Endothelial cell of umbilical vein (primary cell): ENCODE measurements at regions not wholly inside any gene's neighbourhood (a gene's known extent, or its start where the extent isn't known, plus 50 kb on each side); places are given as distances from the start of the nearest gene placed in this dataset.

Source experiments
- BruUV-seq: library from RNA; stranded (reverse); fragments of 400-500 nt; replicated peaks from 2 replicates; lab custom pipeline; 2021; lab: Mats Ljungman, UMichigan
- CTCF ChIA-PET: fragments of 300-600, 350-600 bp; sonication (Branson Sonifier 250); formaldehyde crosslinking; loops from one replicate; lab custom pipeline; 2021; ENCODE audit warnings: antibody characterized with exemption, inconsistent platforms; lab: Charles Lee
- POLR2A ChIA-PET: fragments of 300-600, 350-600 bp; sonication (Branson Sonifier 250); formaldehyde crosslinking; loops from one replicate; lab custom pipeline; 2021; ENCODE audit warnings: antibody characterized with exemption, inconsistent platforms; lab: Charles Lee
- DNase-seq: peaks from one replicate; pipeline ENCODE4 v3.0.0-alpha.2; 2011; ENCODE audit warnings: low read depth, low spot score
- FAIRE-seq: peaks from 2 replicates; lab custom pipeline; 2011; peaks lifted over from hg19 to GRCh38; lab: Jason Lieb, UNC
- H2AFZ ChIP-seq: 2 replicates; pipeline ENCODE4 v1.6.0; 2012; ENCODE audit warnings: low read depth, low read length, control low read depth, inconsistent platforms
- H3K27ac ChIP-seq: 2 replicates; pipeline ENCODE4 v1.5.1; 2011; ENCODE audit warnings: low read depth, mild to moderate bottlenecking, control low read depth, low read length, moderate library complexity; ENCODE audit not compliant: insufficient read depth
- H3K27me3 ChIP-seq, 2 experiments: 2 replicates each; pipeline versions ENCODE4 v1.6.0 to v1.6.1; 2011; ENCODE audit warnings: low read length in 2 of 2, mixed read lengths in 1 of 2; ENCODE audit not compliant: control insufficient read depth in 2 of 2, insufficient read depth in 2 of 2
- H3K36me3 ChIP-seq, 2 experiments: 2 replicates in 1 of 2; 3 replicates in 1 of 2; pipeline ENCODE4 v1.5.1; 2011; ENCODE audit warnings: low read length in 2 of 2, mild to moderate bottlenecking in 1 of 2, moderate library complexity in 1 of 2; ENCODE audit not compliant: control insufficient read depth in 2 of 2, insufficient read depth in 2 of 2; ENCODE audit errors: extremely low read depth in 1 of 2
- H3K4me1 ChIP-seq: 3 replicates; pipeline ENCODE4 v1.5.1; 2011; ENCODE audit warnings: mild to moderate bottlenecking, low read length; ENCODE audit not compliant: control insufficient read depth, insufficient read depth; ENCODE audit errors: extremely low read depth
- H3K4me2 ChIP-seq: 2 replicates; pipeline ENCODE4 v1.6.1; 2011; ENCODE audit warnings: low read length, control low read depth, mixed read lengths; ENCODE audit not compliant: insufficient read depth
- H3K4me3 ChIP-seq, 3 experiments: fragments of 200-600 bp in 1 of 3; sonication (generic), shearing (Covaris generic) in 1 of 3; replicated peaks in 1 of 3; 2 replicates each; pipeline ENCODE4 v1.5.1; 2011 to 2016; ENCODE audit warnings: control low read depth in 3 of 3, low read length in 3 of 3, mild to moderate bottlenecking in 2 of 3, inconsistent platforms in 1 of 3, low read depth in 1 of 3, moderate library complexity in 1 of 3; ENCODE audit not compliant: insufficient read depth in 1 of 3
- H3K79me2 ChIP-seq: 2 replicates; pipeline ENCODE4 v1.6.0; 2012; ENCODE audit warnings: low read length, inconsistent platforms; ENCODE audit not compliant: control insufficient read depth, insufficient read depth
- H3K9ac ChIP-seq: replicated peaks from 2 replicates; pipeline ENCODE3; 2011; ENCODE audit warnings: low read length, control low read depth; ENCODE audit not compliant: insufficient read depth; ENCODE audit errors: extremely low read depth
- H3K9me1 ChIP-seq: replicated peaks from 3 replicates; pipeline ENCODE4 v1.6.0; 2011; ENCODE audit warnings: mild to moderate bottlenecking, low read length; ENCODE audit not compliant: control insufficient read depth, insufficient read depth; ENCODE audit errors: extremely low read depth
- H3K9me3 ChIP-seq: replicated peaks from 2 replicates; pipeline ENCODE4 v1.5.1; 2012; ENCODE audit warnings: low read length, inconsistent platforms; ENCODE audit not compliant: control insufficient read depth, insufficient read depth
- H4K20me1 ChIP-seq: replicated peaks from 2 replicates; pipeline ENCODE3; 2011; ENCODE audit warnings: mild to moderate bottlenecking, low read length; ENCODE audit not compliant: control insufficient read depth, insufficient read depth; ENCODE audit errors: extremely low read depth
- CTCF ChIP-seq, 2 donors: IDR thresholded peaks; 1 replicate in 1 of 2; 2 replicates in 1 of 2; pipeline ENCODE4 v1.5.1; 2011; ENCODE audit warnings: low read length in 2 of 2, mild to moderate bottlenecking in 2 of 2, moderate library complexity in 2 of 2, control low read depth in 1 of 2, inconsistent platforms in 1 of 2, low read depth in 1 of 2; ENCODE audit not compliant: insufficient read depth in 1 of 2; ENCODE audit errors: extremely low read depth in 1 of 2
- EZH2 ChIP-seq: IDR thresholded peaks from 2 replicates; pipeline ENCODE4 v1.6.1; 2012; ENCODE audit warnings: borderline replicate concordance, low read depth, mild to moderate bottlenecking, moderate library complexity, low read length, inconsistent platforms; ENCODE audit not compliant: severe bottlenecking
- FOS ChIP-seq: IDR thresholded peaks from 2 replicates; pipeline ENCODE4 v1.6.1; 2011; ENCODE audit warnings: mild to moderate bottlenecking, low read length, moderate library complexity, borderline replicate concordance; ENCODE audit not compliant: insufficient read depth
- GATA2 ChIP-seq: IDR thresholded peaks from 2 replicates; pipeline ENCODE4 v1.7.0; 2011; ENCODE audit warnings: low read depth, mild to moderate bottlenecking, moderate library complexity, mixed read lengths, low read length; ENCODE audit not compliant: insufficient read length, insufficient read depth
- JUN ChIP-seq: IDR thresholded peaks from 2 replicates; pipeline ENCODE4 v1.6.1; 2011; ENCODE audit warnings: borderline replicate concordance, low read depth; ENCODE audit not compliant: insufficient read length, insufficient read depth
- MAX ChIP-seq: IDR thresholded peaks from 2 replicates; pipeline ENCODE4 v1.6.1; 2011; ENCODE audit not compliant: insufficient read depth, insufficient read length
- MYC ChIP-seq: IDR thresholded peaks from one replicate; pipeline ENCODE4 v1.6.1; 2011; ENCODE audit warnings: mild to moderate bottlenecking, low read depth, low read length
- POLR2A ChIP-seq: IDR thresholded peaks from 2 replicates; pipeline ENCODE4 v1.6.1; 2012; ENCODE audit warnings: low read depth, mild to moderate bottlenecking, control low read depth, low read length
- dilution Hi-C: fragments of 300-500 bp; cut with MboI; formaldehyde crosslinking; loops from one replicate; pipeline ENCODE4 v1.15.0; 2019; ENCODE audit warnings: low sequenced_read_pairs; ENCODE audit not compliant: extremely low pct_ligation_motif_present
- intact Hi-C: fragments of 100-400 bp; cut with micrococcal nuclease; formaldehyde crosslinking; loops from one replicate; pipeline ENCODE4 v1.10.0; 2022

GRCh38 chr10:78768876-78769275 is 299.9 kb upstream of the ZMIZ1 start:
- TF ChIP-seq EZH2 (no peak), FOS (no peak), POLR2A (no peak)
- no TSS peak for BruUV-seq

GRCh38 chr10:78769526-78769925 is 299.2 kb upstream of the ZMIZ1 start:
- Histone ChIP-seq H3K27ac (no peak overlapping the region), H3K79me2 (no peaks in the 10 kb centered on the region), H3K9ac (no peak overlapping the region), H2AFZ (no peak overlapping the region), H3K4me1 (no peaks in the 10 kb centered on the region), H3K9me3 (no peaks in the 10 kb centered on the region), H3K27me3 (no peaks in the 10 kb centered on the region), H3K9me1 (no peaks in the 10 kb centered on the region), H3K4me3 (no peak overlapping the region), H3K4me2 (no peak overlapping the region), H3K36me3 (no peaks in the 10 kb centered on the region), H4K20me1 (no peaks in the 10 kb centered on the region)
- dilution Hi-C loops (no loop called here), intact Hi-C loops (no loop called here)
- POLR2A ChIA-PET: no interaction called here
- no TSS peak for BruUV-seq
- no peak for DNase-seq
- no peak for TF ChIP-seq POLR2A
- no peak for TF ChIP-seq CTCF (IDR thresholded peaks at IDR 0.05; ENCODE audit: extremely low read depth in 1 of 2, insufficient read depth in 1 of 2, low read depth in 1 of 2, low read length in 2 of 2)
- TF ChIP-seq JUN: no peak
- no peak for TF ChIP-seq MAX
- no peak for TF ChIP-seq EZH2
- TF ChIP-seq MYC: no peak
- no peak for TF ChIP-seq FOS
- TF ChIP-seq GATA2: no peak
- CTCF ChIA-PET: no interaction called here
- no peak for FAIRE-seq

More at GRCh38 chr10:78768876-78769275, 299.9 kb upstream of the ZMIZ1 start:
- H4K20me1 ChIP-seq: no peaks in the 10 kb centered on the region
- no peaks in the 10 kb centered on the region for H3K9me3 ChIP-seq
- no peak overlapping the region for H3K4me3 ChIP-seq
- no peak overlapping the region for H3K9ac ChIP-seq
- H3K4me1 ChIP-seq: no peaks in the 10 kb centered on the region
- no peaks in the 10 kb centered on the region for H3K9me1 ChIP-seq
- H3K36me3 ChIP-seq: no peaks in the 10 kb centered on the region
- no peak overlapping the region for H3K4me2 ChIP-seq
- dilution Hi-C loops (no loop called here), intact Hi-C loops (no loop called here)
- no peaks in the 10 kb centered on the region for H3K79me2 ChIP-seq
- no peak overlapping the region for H3K27ac ChIP-seq
- FAIRE-seq: no peak
- H2AFZ ChIP-seq: no peak overlapping the region
- DNase-seq: no peak
- CTCF ChIA-PET: no interaction called here
- no peaks in the 10 kb centered on the region for H3K27me3 ChIP-seq
- POLR2A ChIA-PET: no interaction called here
